Activated CD4-positive, alpha-beta T cell treated with anti-CD3 and anti-CD28 coated beads for 4 hours (primary cell): ENCODE measurements at regions not wholly inside any gene's neighbourhood (a gene's known extent, or its start where the extent isn't known, plus 50 kb on each side); places are given as distances from the start of the nearest gene placed in this dataset.
"Not testable (repeated sequence)": the region's sequence is repeated elsewhere in the genome, so short reads cannot be mapped to it uniquely, and the experiment has no call there.

Source experiments
- DNase-seq, 2 donors: peaks; one replicate each; pipeline ENCODE4 v3.0.0-alpha.2; 2020

GRCh38 chr5:1651971-1652872 lies 128.5 kb upstream of the LPCAT1 start:
- DNase-seq: no peak

- DNase-seq: no peak
These were observed 127.5 kb upstream of the LPCAT1 start for GRCh38 chr5:1651250-1651649.

GRCh38 chr5:1649554-1649953 lies 125.8 kb upstream of the LPCAT1 start:
- no peak for DNase-seq

- DNase-seq: no peak
These were observed 125.0 kb upstream of the LPCAT1 start for GRCh38 chr5:1648806-1649205.

GRCh38 chr5:1647580-1647979 lies 123.8 kb upstream of the LPCAT1 start:
- DNase-seq: no peak

GRCh38 chr5:1644810-1645571 lies 121.2 kb upstream of the LPCAT1 start:
- peak; percentile 71 to 80 for DNase-seq

- DNase-seq: not testable (repeated sequence)
These were observed 120.6 kb upstream of the LPCAT1 start for GRCh38 chr5:1644393-1644809.

- no peak for DNase-seq
These were observed 120.1 kb upstream of the LPCAT1 start for GRCh38 chr5:1643651-1644392.

- DNase-seq: no peak
These were observed 118.9 kb upstream of the LPCAT1 start for GRCh38 chr5:1642621-1643061.

GRCh38 chr5:1642221-1642620 lies 118.5 kb upstream of the LPCAT1 start:
- no peak for DNase-seq

- peak; percentile 53 to 73 for DNase-seq
These were observed 117.9 kb upstream of the LPCAT1 start for GRCh38 chr5:1641560-1642166.

GRCh38 chr5:1641041-1641440 lies 117.3 kb upstream of the LPCAT1 start:
- DNase-seq: no peak

GRCh38 chr5:1640421-1640881 lies 116.7 kb upstream of the LPCAT1 start:
- no peak for DNase-seq

GRCh38 chr5:1639757-1640156 lies 116.0 kb upstream of the LPCAT1 start:
- no peak for DNase-seq

GRCh38 chr5:1638658-1639400 lies 115.1 kb upstream of the LPCAT1 start:
- DNase-seq: no peak

GRCh38 chr5:1637639-1638481 lies 114.1 kb upstream of the LPCAT1 start:
- no peak for DNase-seq

- DNase-seq: no peak
These were observed 113.3 kb upstream of the LPCAT1 start for GRCh38 chr5:1636981-1637638.

- DNase-seq: not testable (repeated sequence)
These were observed 112.5 kb upstream of the LPCAT1 start for GRCh38 chr5:1636208-1636770.

- not testable (repeated sequence) for DNase-seq
These were observed 111.7 kb upstream of the LPCAT1 start for GRCh38 chr5:1635477-1635876.

- DNase-seq: no peak
These were observed 110.5 kb upstream of the LPCAT1 start for GRCh38 chr5:1634337-1634661.
